ENCODE measurements at regions not wholly inside any gene's neighbourhood (a gene's known extent, or its start where the extent isn't known, plus 50 kb on each side); places are given as distances from the start of the nearest gene placed in this dataset.

DNA sequence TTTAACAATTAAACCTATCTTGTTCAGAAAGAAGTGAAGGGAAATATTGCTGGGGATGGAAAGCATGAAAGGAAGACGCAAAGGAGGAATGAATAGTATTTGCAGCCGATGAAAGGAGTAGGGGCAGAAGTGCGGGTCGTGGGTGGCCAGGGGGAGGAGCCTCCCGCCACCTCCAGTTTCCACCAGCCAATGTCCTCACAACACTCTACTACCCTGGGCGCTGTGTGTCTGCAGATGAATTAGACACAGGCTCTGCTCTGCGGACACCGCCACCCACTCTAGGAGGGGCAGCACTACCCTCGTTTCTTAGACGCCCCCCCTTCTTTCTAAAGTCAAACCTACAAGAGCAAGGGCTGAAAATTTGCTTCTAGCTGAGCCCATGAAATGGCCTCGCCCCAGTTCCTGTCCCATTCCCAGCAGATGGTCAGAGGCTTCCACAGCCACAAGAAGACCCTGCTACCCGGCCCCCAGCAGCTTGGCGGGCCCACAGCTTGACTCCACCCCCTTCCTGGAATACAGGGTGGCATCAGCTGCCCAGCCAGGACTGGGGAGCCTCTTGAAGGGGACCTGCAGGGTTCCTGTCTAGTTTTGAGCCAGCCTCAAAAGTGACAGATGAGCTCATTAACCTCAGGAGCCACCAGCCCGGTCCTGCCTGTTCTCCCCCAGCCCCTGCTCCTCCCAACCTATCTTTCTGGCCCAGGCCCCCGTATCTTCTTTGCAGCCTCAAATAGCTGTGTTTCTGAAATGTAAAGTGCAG lies 268.1 kb downstream of the BUD13 start:
- Histone ChIP-seq H3K27ac (ENCODE audit: low read depth) (no peak overlapping the region), H3K9me2 (ENCODE audit: insufficient read depth) (0 out of 2 replicates have a peak, but pooled peaks cover 7% of the 10 kb centered on the region), H3F3A (replicated peaks; ENCODE audit: low read depth) (peaks cover 11% of the 10 kb centered on the region), H2AFZ (peak overlapping the region; percentile 63; the same call in 1 of the 2 replicates), H4K20me1 (replicated peaks; ENCODE audit: insufficient read depth) (no peaks in the 10 kb centered on the region), H3K4me2 (peak overlapping the region; percentile 71), H3K4me1 (ENCODE audit: insufficient read depth) (peaks cover 53% of the 10 kb centered on the region), H3K27me3 (ENCODE audit: insufficient read depth) (peaks cover 27% of the 10 kb centered on the region), H3K79me2 (replicated peaks; ENCODE audit: insufficient read depth) (no peaks in the 10 kb centered on the region), H3K36me3 (ENCODE audit: insufficient read depth) (no peaks in the 10 kb centered on the region), H3K4me3 (no peak overlapping the region)
- Mint-ChIP-seq H3K4me1 (peaks cover 53% of the 10 kb centered on the region), H3K9me3 (no peaks in the 10 kb centered on the region), H3K27ac (no peak overlapping the region), H3K27me3 (ENCODE audit: insufficient read depth, low read depth, poor library complexity) (peaks cover 24% of the 10 kb centered on the region), H3K4me3 (no peak overlapping the region; the same call in 2 of the 3 replicates), H3K36me3 (ENCODE audit: low read depth) (no peaks in the 10 kb centered on the region)
- ATAC-seq (peak; percentile 8; the same call in 2 of the 3 replicates), DNase-seq (ENCODE audit: low spot score) (peak; percentile 23)
- TF ChIP-seq EZH2 (IDR thresholded peaks at IDR 0.05; ENCODE audit: low read depth, unreplicated experiment), result no peak
- TF ChIP-seq, protein P1, sequence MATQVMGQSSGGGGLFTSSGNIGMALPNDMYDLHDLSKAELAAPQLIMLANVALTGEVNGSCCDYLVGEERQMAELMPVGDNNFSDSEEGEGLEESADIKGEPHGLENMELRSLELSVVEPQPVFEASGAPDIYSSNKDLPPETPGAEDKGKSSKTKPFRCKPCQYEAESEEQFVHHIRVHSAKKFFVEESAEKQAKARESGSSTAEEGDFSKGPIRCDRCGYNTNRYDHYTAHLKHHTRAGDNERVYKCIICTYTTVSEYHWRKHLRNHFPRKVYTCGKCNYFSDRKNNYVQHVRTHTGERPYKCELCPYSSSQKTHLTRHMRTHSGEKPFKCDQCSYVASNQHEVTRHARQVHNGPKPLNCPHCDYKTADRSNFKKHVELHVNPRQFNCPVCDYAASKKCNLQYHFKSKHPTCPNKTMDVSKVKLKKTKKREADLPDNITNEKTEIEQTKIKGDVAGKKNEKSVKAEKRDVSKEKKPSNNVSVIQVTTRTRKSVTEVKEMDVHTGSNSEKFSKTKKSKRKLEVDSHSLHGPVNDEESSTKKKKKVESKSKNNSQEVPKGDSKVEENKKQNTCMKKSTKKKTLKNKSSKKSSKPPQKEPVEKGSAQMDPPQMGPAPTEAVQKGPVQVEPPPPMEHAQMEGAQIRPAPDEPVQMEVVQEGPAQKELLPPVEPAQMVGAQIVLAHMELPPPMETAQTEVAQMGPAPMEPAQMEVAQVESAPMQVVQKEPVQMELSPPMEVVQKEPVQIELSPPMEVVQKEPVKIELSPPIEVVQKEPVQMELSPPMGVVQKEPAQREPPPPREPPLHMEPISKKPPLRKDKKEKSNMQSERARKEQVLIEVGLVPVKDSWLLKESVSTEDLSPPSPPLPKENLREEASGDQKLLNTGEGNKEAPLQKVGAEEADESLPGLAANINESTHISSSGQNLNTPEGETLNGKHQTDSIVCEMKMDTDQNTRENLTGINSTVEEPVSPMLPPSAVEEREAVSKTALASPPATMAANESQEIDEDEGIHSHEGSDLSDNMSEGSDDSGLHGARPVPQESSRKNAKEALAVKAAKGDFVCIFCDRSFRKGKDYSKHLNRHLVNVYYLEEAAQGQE (IDR thresholded peaks at IDR 0.05; ENCODE audit: unreplicated experiment), result no peak
- TF ChIP-seq STAT1 (IDR thresholded peaks at IDR 0.05; ENCODE audit: unreplicated experiment), result no peak
- no peak for TF ChIP-seq ZNF462 (CRISPR knock-in tag; IDR thresholded peaks at IDR 0.05)
- no peak for TF ChIP-seq CREB1 (CRISPR knock-in tag; IDR thresholded peaks at IDR 0.05; ENCODE audit: low read depth)
- no peak for TF ChIP-seq NANOG (IDR thresholded peaks at IDR 0.05; ENCODE audit: borderline replicate concordance)
- no peak for TF ChIP-seq ZNF331 (CRISPR knock-in tag; IDR thresholded peaks at IDR 0.05; ENCODE audit: low read depth)
- TF ChIP-seq, protein P2, sequence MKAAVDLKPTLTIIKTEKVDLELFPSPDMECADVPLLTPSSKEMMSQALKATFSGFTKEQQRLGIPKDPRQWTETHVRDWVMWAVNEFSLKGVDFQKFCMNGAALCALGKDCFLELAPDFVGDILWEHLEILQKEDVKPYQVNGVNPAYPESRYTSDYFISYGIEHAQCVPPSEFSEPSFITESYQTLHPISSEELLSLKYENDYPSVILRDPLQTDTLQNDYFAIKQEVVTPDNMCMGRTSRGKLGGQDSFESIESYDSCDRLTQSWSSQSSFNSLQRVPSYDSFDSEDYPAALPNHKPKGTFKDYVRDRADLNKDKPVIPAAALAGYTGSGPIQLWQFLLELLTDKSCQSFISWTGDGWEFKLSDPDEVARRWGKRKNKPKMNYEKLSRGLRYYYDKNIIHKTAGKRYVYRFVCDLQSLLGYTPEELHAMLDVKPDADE (IDR thresholded peaks at IDR 0.05), result no peak
- TF ChIP-seq ZNF114 (CRISPR knock-in tag; IDR thresholded peaks at IDR 0.05), result no peak
- TF ChIP-seq EZH2phosphoT487 (IDR thresholded peaks at IDR 0.05; ENCODE audit: unreplicated experiment), result no peak
- TF ChIP-seq JUNB (IDR thresholded peaks at IDR 0.05; ENCODE audit: unreplicated experiment), result no peak
- TF ChIP-seq, protein P3, sequence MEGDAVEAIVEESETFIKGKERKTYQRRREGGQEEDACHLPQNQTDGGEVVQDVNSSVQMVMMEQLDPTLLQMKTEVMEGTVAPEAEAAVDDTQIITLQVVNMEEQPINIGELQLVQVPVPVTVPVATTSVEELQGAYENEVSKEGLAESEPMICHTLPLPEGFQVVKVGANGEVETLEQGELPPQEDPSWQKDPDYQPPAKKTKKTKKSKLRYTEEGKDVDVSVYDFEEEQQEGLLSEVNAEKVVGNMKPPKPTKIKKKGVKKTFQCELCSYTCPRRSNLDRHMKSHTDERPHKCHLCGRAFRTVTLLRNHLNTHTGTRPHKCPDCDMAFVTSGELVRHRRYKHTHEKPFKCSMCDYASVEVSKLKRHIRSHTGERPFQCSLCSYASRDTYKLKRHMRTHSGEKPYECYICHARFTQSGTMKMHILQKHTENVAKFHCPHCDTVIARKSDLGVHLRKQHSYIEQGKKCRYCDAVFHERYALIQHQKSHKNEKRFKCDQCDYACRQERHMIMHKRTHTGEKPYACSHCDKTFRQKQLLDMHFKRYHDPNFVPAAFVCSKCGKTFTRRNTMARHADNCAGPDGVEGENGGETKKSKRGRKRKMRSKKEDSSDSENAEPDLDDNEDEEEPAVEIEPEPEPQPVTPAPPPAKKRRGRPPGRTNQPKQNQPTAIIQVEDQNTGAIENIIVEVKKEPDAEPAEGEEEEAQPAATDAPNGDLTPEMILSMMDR (conservative IDR thresholded peaks at IDR 0.05; ENCODE audit: low read depth in 2 of 2), result no peak
- TF ChIP-seq POLR2AphosphoS5 (IDR thresholded peaks at IDR 0.05; ENCODE audit: low read depth), result no peak
